Astrocyte of the spinal cord (primary cell): ENCODE measurements at regions not wholly inside any gene's neighbourhood (a gene's known extent, or its start where the extent isn't known, plus 50 kb on each side); places are given as distances from the start of the nearest gene placed in this dataset.

ENCODE experiments used
- DNase-seq: peaks from one replicate; pipeline ENCODE4 v3.0.0; 2011; ENCODE audit warnings: low read depth, low spot score
- H3K4me3 ChIP-seq: 2 replicates; pipeline ENCODE4 v1.5.1; 2011; ENCODE audit warnings: low read depth, mild to moderate bottlenecking, low read length, moderate library complexity
- CTCF ChIP-seq: IDR thresholded peaks from 2 replicates; pipeline ENCODE4 v1.5.1; 2012; ENCODE audit warnings: low read depth, mild to moderate bottlenecking, low read length, inconsistent platforms
- in situ Hi-C: cut with HindIII; loops from 2 replicates; pipeline ENCODE4 v1.10.0; 2017; ENCODE audit warnings: low sequenced_read_pairs

GRCh38 chr10:128560993-128561392, 434.8 kb upstream of the MKI67 start:
- no peak for DNase-seq
- TF ChIP-seq CTCF = no peak
- no peak overlapping the region for H3K4me3 ChIP-seq
- in situ Hi-C loops = no loop called here

GRCh38 chr10:128563387-128563786, 437.2 kb upstream of the MKI67 start:
- DNase-seq = no peak
- H3K4me3 ChIP-seq = no peak overlapping the region
- in situ Hi-C loops = no loop called here
- TF ChIP-seq CTCF = no peak

- TF ChIP-seq CTCF = no peak
- no peak overlapping the region for H3K4me3 ChIP-seq
- DNase-seq = no peak
- in situ Hi-C loops = no loop called here
Observed at GRCh38 chr10:128563904-128564303, 437.7 kb upstream of the MKI67 start.

- H3K4me3 ChIP-seq = no peak overlapping the region
- TF ChIP-seq CTCF = no peak
- in situ Hi-C loops = no loop called here
- no peak for DNase-seq
Observed at GRCh38 chr10:128566361-128566968, 440.2 kb upstream of the MKI67 start.

GRCh38 chr10:128567551-128567950, 441.3 kb upstream of the MKI67 start:
- no peak for TF ChIP-seq CTCF
- DNase-seq = no peak
- in situ Hi-C loops = no loop called here
- no peak overlapping the region for H3K4me3 ChIP-seq

- no peak overlapping the region for H3K4me3 ChIP-seq
- no peak for TF ChIP-seq CTCF
- DNase-seq = no peak
- in situ Hi-C loops = no loop called here
Observed at GRCh38 chr10:128568041-128568440, 441.8 kb upstream of the MKI67 start.

- no peak overlapping the region for H3K4me3 ChIP-seq
- no peak for DNase-seq
- in situ Hi-C loops = no loop called here
Observed at GRCh38 chr10:128568491-128568890, 442.3 kb upstream of the MKI67 start.

More at GRCh38 chr10:128568491-128568890, 442.3 kb upstream of the MKI67 start:
- TF ChIP-seq CTCF = no peak
